ENCODE measurements at regions not wholly inside any gene's neighbourhood (a gene's known extent, or its start where the extent isn't known, plus 50 kb on each side); places are given as distances from the start of the nearest gene placed in this dataset.

GRCh38 chr13:75076476-75076875 is 405.5 kb downstream of the TBC1D4 start:
- DNase-seq (ENCODE audit: low spot score) = no peak
- Mint-ChIP-seq H3K4me1 (ENCODE audit: low read depth) (no peaks in the 10 kb centered on the region), H3K27me3 (ENCODE audit: low read depth) (no peaks in the 10 kb centered on the region), H3K9me3 (no peaks in the 10 kb centered on the region), H3K27ac (no peak overlapping the region), H3K4me3 (no peak overlapping the region), H3K36me3 (ENCODE audit: low read depth) (no peaks in the 10 kb centered on the region)

GRCh38 chr13:75073786-75074185 is 408.2 kb downstream of the TBC1D4 start:
- Mint-ChIP-seq H3K27ac (no peak overlapping the region), H3K9me3 (no peaks in the 10 kb centered on the region), H3K36me3 (ENCODE audit: low read depth) (no peaks in the 10 kb centered on the region), H3K4me3 (no peak overlapping the region), H3K27me3 (ENCODE audit: low read depth) (no peaks in the 10 kb centered on the region), H3K4me1 (ENCODE audit: low read depth) (no peaks in the 10 kb centered on the region)
- no peak for DNase-seq (ENCODE audit: low spot score)

GRCh38 chr13:75072891-75073290 is 409.1 kb downstream of the TBC1D4 start:
- DNase-seq (ENCODE audit: low spot score) = no peak
- Mint-ChIP-seq H3K9me3 (no peaks in the 10 kb centered on the region), H3K36me3 (ENCODE audit: low read depth) (no peaks in the 10 kb centered on the region), H3K27me3 (ENCODE audit: low read depth) (no peaks in the 10 kb centered on the region), H3K27ac (no peak overlapping the region), H3K4me3 (no peak overlapping the region), H3K4me1 (ENCODE audit: low read depth) (no peaks in the 10 kb centered on the region)

GRCh38 chr13:75072368-75072767 is 409.6 kb downstream of the TBC1D4 start:
- no peaks in the 10 kb centered on the region for H3K9me3 Mint-ChIP-seq
- H3K36me3 Mint-ChIP-seq (ENCODE audit: low read depth) = no peaks in the 10 kb centered on the region
- H3K4me1 Mint-ChIP-seq (ENCODE audit: low read depth) = no peaks in the 10 kb centered on the region
- H3K27ac Mint-ChIP-seq = no peak overlapping the region
- no peaks in the 10 kb centered on the region for H3K27me3 Mint-ChIP-seq (ENCODE audit: low read depth)
- no peak for DNase-seq (ENCODE audit: low spot score)
- H3K4me3 Mint-ChIP-seq = no peak overlapping the region

- no peak for DNase-seq (ENCODE audit: low spot score)
- Mint-ChIP-seq H3K27ac (no peak overlapping the region), H3K9me3 (no peaks in the 10 kb centered on the region), H3K4me1 (ENCODE audit: low read depth) (no peaks in the 10 kb centered on the region), H3K4me3 (no peak overlapping the region), H3K36me3 (ENCODE audit: low read depth) (no peaks in the 10 kb centered on the region), H3K27me3 (ENCODE audit: low read depth) (no peaks in the 10 kb centered on the region)
These were observed 410.2 kb downstream of the TBC1D4 start for GRCh38 chr13:75071796-75072195.

GRCh38 chr13:75071395-75071794 is 410.6 kb downstream of the TBC1D4 start:
- Mint-ChIP-seq H3K36me3 (ENCODE audit: low read depth) (no peaks in the 10 kb centered on the region), H3K4me3 (no peak overlapping the region), H3K27ac (no peak overlapping the region), H3K4me1 (ENCODE audit: low read depth) (no peaks in the 10 kb centered on the region), H3K9me3 (no peaks in the 10 kb centered on the region), H3K27me3 (ENCODE audit: low read depth) (no peaks in the 10 kb centered on the region)
- DNase-seq (ENCODE audit: low spot score) = no peak

GRCh38 chr13:75061909-75062308 is 420.1 kb downstream of the TBC1D4 start:
- DNase-seq (ENCODE audit: low spot score) = no peak
- Mint-ChIP-seq H3K4me3 (no peak overlapping the region), H3K27ac (no peak overlapping the region), H3K4me1 (ENCODE audit: low read depth) (no peaks in the 10 kb centered on the region), H3K9me3 (no peaks in the 10 kb centered on the region), H3K27me3 (ENCODE audit: low read depth) (no peaks in the 10 kb centered on the region), H3K36me3 (ENCODE audit: low read depth) (no peaks in the 10 kb centered on the region)

GRCh38 chr13:75055296-75055695 is 426.7 kb downstream of the TBC1D4 start:
- H3K36me3 Mint-ChIP-seq (ENCODE audit: low read depth) = no peaks in the 10 kb centered on the region
- no peaks in the 10 kb centered on the region for H3K27me3 Mint-ChIP-seq (ENCODE audit: low read depth)
- no peak for DNase-seq (ENCODE audit: low spot score)
- no peaks in the 10 kb centered on the region for H3K9me3 Mint-ChIP-seq
- no peak overlapping the region for H3K27ac Mint-ChIP-seq
- no peak overlapping the region for H3K4me3 Mint-ChIP-seq
- no peaks in the 10 kb centered on the region for H3K4me1 Mint-ChIP-seq (ENCODE audit: low read depth)

- DNase-seq (ENCODE audit: low spot score) = no peak
- Mint-ChIP-seq H3K27me3 (ENCODE audit: low read depth) (no peaks in the 10 kb centered on the region), H3K27ac (no peak overlapping the region), H3K4me1 (ENCODE audit: low read depth) (no peaks in the 10 kb centered on the region), H3K9me3 (no peaks in the 10 kb centered on the region), H3K36me3 (ENCODE audit: low read depth) (no peaks in the 10 kb centered on the region), H3K4me3 (no peak overlapping the region)
These were observed 429.4 kb downstream of the TBC1D4 start for GRCh38 chr13:75052616-75053015.

GRCh38 chr13:75050419-75051046 is 431.4 kb downstream of the TBC1D4 start:
- no peaks in the 10 kb centered on the region for H3K9me3 Mint-ChIP-seq
- DNase-seq (ENCODE audit: low spot score) = no peak
- H3K27ac Mint-ChIP-seq = no peak overlapping the region
- no peaks in the 10 kb centered on the region for H3K27me3 Mint-ChIP-seq (ENCODE audit: low read depth)
- no peak overlapping the region for H3K4me3 Mint-ChIP-seq
- H3K36me3 Mint-ChIP-seq (ENCODE audit: low read depth) = no peaks in the 10 kb centered on the region
- no peaks in the 10 kb centered on the region for H3K4me1 Mint-ChIP-seq (ENCODE audit: low read depth)

GRCh38 chr13:75049735-75050335 is 432.1 kb downstream of the TBC1D4 start:
- H3K36me3 Mint-ChIP-seq (ENCODE audit: low read depth) = no peaks in the 10 kb centered on the region
- H3K9me3 Mint-ChIP-seq = no peaks in the 10 kb centered on the region
- H3K27me3 Mint-ChIP-seq (ENCODE audit: low read depth) = no peaks in the 10 kb centered on the region
- H3K27ac Mint-ChIP-seq = no peak overlapping the region
- DNase-seq (ENCODE audit: low spot score) = no peak
- H3K4me1 Mint-ChIP-seq (ENCODE audit: low read depth) = no peaks in the 10 kb centered on the region
- no peak overlapping the region for H3K4me3 Mint-ChIP-seq

GRCh38 chr13:75042807-75043206 is 439.2 kb downstream of the TBC1D4 start:
- no peaks in the 10 kb centered on the region for H3K4me1 Mint-ChIP-seq (ENCODE audit: low read depth)
- no peak overlapping the region for H3K4me3 Mint-ChIP-seq
- no peak overlapping the region for H3K27ac Mint-ChIP-seq
- no peak for DNase-seq (ENCODE audit: low spot score)
- H3K36me3 Mint-ChIP-seq (ENCODE audit: low read depth) = no peaks in the 10 kb centered on the region
- no peaks in the 10 kb centered on the region for H3K27me3 Mint-ChIP-seq (ENCODE audit: low read depth)
- H3K9me3 Mint-ChIP-seq = no peaks in the 10 kb centered on the region

GRCh38 chr13:75038393-75039113 is 443.4 kb downstream of the TBC1D4 start:
- Mint-ChIP-seq H3K9me3 (peaks cover 28% of the 10 kb centered on the region), H3K4me1 (ENCODE audit: low read depth) (no peaks in the 10 kb centered on the region), H3K4me3 (no peak overlapping the region), H3K27ac (no peak overlapping the region), H3K27me3 (ENCODE audit: low read depth) (no peaks in the 10 kb centered on the region), H3K36me3 (ENCODE audit: low read depth) (no peaks in the 10 kb centered on the region)
- no peak for DNase-seq (ENCODE audit: low spot score)

- H3K27me3 Mint-ChIP-seq (ENCODE audit: low read depth) = no peaks in the 10 kb centered on the region
- no peaks in the 10 kb centered on the region for H3K9me3 Mint-ChIP-seq
- DNase-seq (ENCODE audit: low spot score) = no peak
- H3K4me3 Mint-ChIP-seq = no peak overlapping the region
- H3K27ac Mint-ChIP-seq = no peak overlapping the region
- H3K36me3 Mint-ChIP-seq (ENCODE audit: low read depth) = no peaks in the 10 kb centered on the region
- no peaks in the 10 kb centered on the region for H3K4me1 Mint-ChIP-seq (ENCODE audit: low read depth)
These were observed 456.0 kb downstream of the TBC1D4 start for GRCh38 chr13:75025956-75026355.

Measured in T-helper 2 cell treated with Interferon-gamma antibody and Interleukin-4, amounts not matched to agents 5 μg/mL and 100 μg/mL, for 36 hours (primary cell).